Astrocyte (in vitro differentiated cells and primary cell): ENCODE measurements at regions not wholly inside any gene's neighbourhood (a gene's known extent, or its start where the extent isn't known, plus 50 kb on each side); places are given as distances from the start of the nearest gene placed in this dataset.

Experiments
- DNase-seq: peaks from one replicate; pipeline ENCODE4 v3.0.0-alpha.2; 2010; ENCODE audit warnings: low read depth
- FAIRE-seq: peaks from 2 replicates; lab custom pipeline; 2011; peaks lifted over from hg19 to GRCh38; lab: Jason Lieb, UNC
- H2AFZ ChIP-seq: 2 replicates; pipeline ENCODE4 v1.6.0; 2012; ENCODE audit warnings: low read depth, low read length, inconsistent platforms
- H3K27ac ChIP-seq: 2 replicates; pipeline ENCODE4 v1.5.1; 2011; ENCODE audit warnings: low read depth, low read length, inconsistent platforms
- H3K27me3 ChIP-seq: 2 replicates; pipeline ENCODE4 v1.6.0; 2011; ENCODE audit warnings: low read length, inconsistent platforms; ENCODE audit not compliant: insufficient read depth
- H3K36me3 ChIP-seq: 2 replicates; pipeline ENCODE4 v1.5.1; 2011; ENCODE audit warnings: low read length, inconsistent platforms; ENCODE audit not compliant: insufficient read depth
- H3K4me1 ChIP-seq: 2 replicates; pipeline ENCODE4 v1.5.1; 2011; ENCODE audit warnings: low read length, inconsistent platforms; ENCODE audit not compliant: insufficient read depth
- H3K4me2 ChIP-seq: 2 replicates; pipeline ENCODE4 v1.6.0; 2012; ENCODE audit warnings: low read length, inconsistent platforms
- H3K4me3 ChIP-seq: 2 replicates; pipeline ENCODE4 v1.5.1; 2011; ENCODE audit warnings: low read depth, mild to moderate bottlenecking, low read length, inconsistent platforms; ENCODE audit not compliant: insufficient read depth
- H3K79me2 ChIP-seq: 2 replicates; pipeline ENCODE4 v1.6.0; 2012; ENCODE audit warnings: mild to moderate bottlenecking, low read length, inconsistent platforms; ENCODE audit not compliant: insufficient read depth
- H3K9ac ChIP-seq: 2 replicates; pipeline ENCODE4 v1.6.0; 2012; ENCODE audit warnings: mild to moderate bottlenecking, low read length, inconsistent platforms
- H3K9me3 ChIP-seq: 2 replicates; pipeline ENCODE4 v1.5.1; 2012; ENCODE audit warnings: low read depth, mild to moderate bottlenecking, low read length, inconsistent platforms; ENCODE audit not compliant: insufficient read depth
- H4K20me1 ChIP-seq: 2 replicates; pipeline ENCODE4 v1.6.0; 2012; ENCODE audit warnings: low read length, inconsistent platforms; ENCODE audit not compliant: insufficient read depth
- H3K27ac Mint-ChIP-seq: one replicate; pipeline ENCODE4 v1.8.0; 2021; ENCODE audit warnings: mild to moderate bottlenecking, mixed read lengths; ENCODE audit not compliant: unreplicated experiment
- H3K27me3 Mint-ChIP-seq: one replicate; pipeline ENCODE4 v1.8.0; 2021; ENCODE audit warnings: low read depth, mixed read lengths; ENCODE audit not compliant: unreplicated experiment
- H3K36me3 Mint-ChIP-seq: one replicate; pipeline ENCODE4 v1.8.0; 2021; ENCODE audit warnings: low read depth, mixed read lengths; ENCODE audit not compliant: unreplicated experiment
- H3K4me1 Mint-ChIP-seq: one replicate; pipeline ENCODE4 v1.8.0; 2021; ENCODE audit warnings: low read depth, mixed read lengths; ENCODE audit not compliant: unreplicated experiment
- H3K4me3 Mint-ChIP-seq: one replicate; pipeline ENCODE4 v1.8.0; 2021; ENCODE audit warnings: mild to moderate bottlenecking, moderate library complexity, mixed read lengths; ENCODE audit not compliant: unreplicated experiment
- H3K9me3 Mint-ChIP-seq: one replicate; pipeline ENCODE4 v1.8.0; 2021; ENCODE audit warnings: mild to moderate bottlenecking, mixed read lengths; ENCODE audit not compliant: unreplicated experiment
- EZH2 ChIP-seq: IDR thresholded peaks from 2 replicates; pipeline ENCODE4 v1.6.1; 2012; ENCODE audit warnings: mild to moderate bottlenecking, low read length, inconsistent platforms; ENCODE audit not compliant: insufficient read depth
- TF ChIP-seq, protein P1 (sequence below): IDR thresholded peaks from 2 replicates; pipeline ENCODE4 v1.5.1; 2011; ENCODE audit warnings: low read depth, mild to moderate bottlenecking, inconsistent platforms, low read length, moderate library complexity; ENCODE audit not compliant: insufficient read depth

DNA sequence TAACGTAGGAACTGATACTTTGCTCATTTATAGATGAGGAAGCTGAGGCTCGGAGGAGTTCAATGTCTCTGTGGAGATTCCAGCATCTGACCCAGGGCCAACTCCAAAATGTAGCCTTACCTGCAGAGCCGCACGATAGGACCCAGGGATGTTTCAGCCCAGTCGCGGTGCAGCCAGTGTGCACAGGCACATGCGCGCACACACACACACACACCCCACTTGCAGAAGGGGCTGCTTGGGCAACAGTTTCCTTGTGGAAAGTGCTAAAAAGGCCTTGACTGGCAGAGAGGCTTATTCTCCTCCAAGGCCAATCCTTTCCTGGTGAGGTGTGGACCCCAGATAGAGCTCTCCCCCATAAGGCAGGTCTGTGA lies 101.7 kb downstream of the ZFP36L2 start:
- Histone ChIP-seq H3K9ac (no peak overlapping the region), H3K4me1 (peaks cover 3% of the 10 kb centered on the region), H3K27ac (no peak overlapping the region), H3K4me2 (no peak overlapping the region), H3K36me3 (no peaks in the 10 kb centered on the region), H3K4me3 (no peak overlapping the region), H2AFZ (no peak overlapping the region), H3K79me2 (no peaks in the 10 kb centered on the region), H3K9me3 (no peaks in the 10 kb centered on the region), H3K27me3 (no peaks in the 10 kb centered on the region), H4K20me1 (no peaks in the 10 kb centered on the region)
- no peak overlapping the region for H3K4me3 Mint-ChIP-seq
- H3K27me3 Mint-ChIP-seq = peaks cover 18% of the 10 kb centered on the region
- H3K27ac Mint-ChIP-seq = no peak overlapping the region
- FAIRE-seq (no peak), DNase-seq (no peak)
- peaks cover 13% of the 10 kb centered on the region for H3K4me1 Mint-ChIP-seq
- H3K36me3 Mint-ChIP-seq = no peaks in the 10 kb centered on the region
- no peak for TF ChIP-seq EZH2
- TF ChIP-seq, protein P1, sequence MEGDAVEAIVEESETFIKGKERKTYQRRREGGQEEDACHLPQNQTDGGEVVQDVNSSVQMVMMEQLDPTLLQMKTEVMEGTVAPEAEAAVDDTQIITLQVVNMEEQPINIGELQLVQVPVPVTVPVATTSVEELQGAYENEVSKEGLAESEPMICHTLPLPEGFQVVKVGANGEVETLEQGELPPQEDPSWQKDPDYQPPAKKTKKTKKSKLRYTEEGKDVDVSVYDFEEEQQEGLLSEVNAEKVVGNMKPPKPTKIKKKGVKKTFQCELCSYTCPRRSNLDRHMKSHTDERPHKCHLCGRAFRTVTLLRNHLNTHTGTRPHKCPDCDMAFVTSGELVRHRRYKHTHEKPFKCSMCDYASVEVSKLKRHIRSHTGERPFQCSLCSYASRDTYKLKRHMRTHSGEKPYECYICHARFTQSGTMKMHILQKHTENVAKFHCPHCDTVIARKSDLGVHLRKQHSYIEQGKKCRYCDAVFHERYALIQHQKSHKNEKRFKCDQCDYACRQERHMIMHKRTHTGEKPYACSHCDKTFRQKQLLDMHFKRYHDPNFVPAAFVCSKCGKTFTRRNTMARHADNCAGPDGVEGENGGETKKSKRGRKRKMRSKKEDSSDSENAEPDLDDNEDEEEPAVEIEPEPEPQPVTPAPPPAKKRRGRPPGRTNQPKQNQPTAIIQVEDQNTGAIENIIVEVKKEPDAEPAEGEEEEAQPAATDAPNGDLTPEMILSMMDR = no peak
- H3K9me3 Mint-ChIP-seq = peaks cover 2% of the 10 kb centered on the region

DNA sequence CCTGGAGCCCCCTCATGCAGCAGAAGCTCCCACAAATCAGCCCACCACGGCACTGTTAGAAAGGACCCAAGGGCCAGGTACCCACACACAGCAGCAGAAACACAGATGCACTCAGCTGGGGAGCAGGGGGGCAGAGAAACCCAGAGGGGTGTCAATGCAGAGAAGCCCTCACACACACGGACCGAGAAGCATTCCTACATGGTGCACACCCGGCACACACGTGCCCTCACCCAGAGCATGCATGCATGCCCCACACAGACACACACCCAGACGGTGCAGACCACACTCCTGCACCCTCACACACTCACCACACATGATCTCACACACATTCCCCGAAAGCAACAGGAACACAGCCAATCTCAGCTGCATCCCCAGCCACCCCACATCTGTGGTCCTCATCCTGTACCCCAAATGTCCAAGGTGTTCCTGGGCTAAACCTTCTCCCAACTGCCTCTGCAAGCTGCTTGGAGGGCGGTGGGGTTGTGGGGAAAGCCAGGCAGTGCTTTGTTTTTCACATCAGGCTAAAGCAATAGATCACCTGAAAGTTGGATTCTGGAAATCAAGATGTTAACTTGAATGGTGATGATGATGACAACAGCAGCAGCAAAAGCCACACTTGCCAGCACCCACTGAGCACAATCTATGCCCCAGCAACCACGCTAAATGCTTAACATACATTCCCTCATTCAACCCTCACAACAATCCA lies 102.3 kb downstream of the ZFP36L2 start:
- Histone ChIP-seq H3K27me3 (no peaks in the 10 kb centered on the region), H2AFZ (no peak overlapping the region), H3K9me3 (no peaks in the 10 kb centered on the region), H3K4me1 (no peaks in the 10 kb centered on the region), H3K4me2 (no peak overlapping the region), H4K20me1 (no peaks in the 10 kb centered on the region), H3K27ac (no peak overlapping the region), H3K36me3 (no peaks in the 10 kb centered on the region), H3K79me2 (no peaks in the 10 kb centered on the region), H3K4me3 (no peak overlapping the region), H3K9ac (no peak overlapping the region)
- Mint-ChIP-seq H3K9me3 (peaks cover 6% of the 10 kb centered on the region), H3K36me3 (no peaks in the 10 kb centered on the region), H3K4me3 (no peak overlapping the region), H3K27me3 (peaks cover 20% of the 10 kb centered on the region), H3K27ac (no peak overlapping the region), H3K4me1 (peaks cover 8% of the 10 kb centered on the region)
- no peak for TF ChIP-seq EZH2
- TF ChIP-seq, protein P1 = no peak
- DNase-seq = no peak
- FAIRE-seq = no peak

DNA sequence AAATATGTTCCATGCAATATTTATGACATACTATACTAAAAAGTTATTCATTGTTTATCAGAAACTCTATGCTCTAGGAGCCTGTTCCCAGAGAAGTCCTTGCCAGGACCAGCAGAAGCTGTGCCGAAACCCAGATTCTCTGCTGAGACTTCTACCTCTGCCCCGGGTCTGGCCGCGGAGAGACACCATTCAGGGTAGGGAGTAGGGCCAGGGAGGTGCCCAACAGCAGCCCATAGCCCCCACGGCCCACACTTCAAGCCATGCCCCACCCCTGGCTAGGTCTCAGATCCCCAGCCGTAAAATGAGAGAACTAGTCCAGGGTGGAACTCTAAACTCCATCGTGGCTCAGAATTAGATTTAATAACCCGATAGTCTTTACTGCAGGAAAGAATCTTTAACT lies 102.9 kb downstream of the ZFP36L2 start:
- Mint-ChIP-seq H3K4me1 (peaks cover 5% of the 10 kb centered on the region), H3K36me3 (no peaks in the 10 kb centered on the region), H3K4me3 (no peak overlapping the region), H3K27ac (no peak overlapping the region), H3K27me3 (peaks cover 20% of the 10 kb centered on the region), H3K9me3 (peaks cover 6% of the 10 kb centered on the region)
- Histone ChIP-seq H3K4me1 (no peaks in the 10 kb centered on the region), H3K4me2 (no peak overlapping the region), H2AFZ (no peak overlapping the region), H3K27me3 (no peaks in the 10 kb centered on the region), H4K20me1 (no peaks in the 10 kb centered on the region), H3K9me3 (no peaks in the 10 kb centered on the region), H3K9ac (no peak overlapping the region), H3K27ac (no peak overlapping the region), H3K79me2 (no peaks in the 10 kb centered on the region), H3K36me3 (no peaks in the 10 kb centered on the region), H3K4me3 (no peak overlapping the region)
- TF ChIP-seq, protein P1 = no peak
- TF ChIP-seq EZH2 = no peak
- FAIRE-seq = no peak
- DNase-seq = no peak
